Left lobe of liver (tissue), 2 donors: ENCODE measurements at regions not wholly inside any gene's neighbourhood (a gene's known extent, or its start where the extent isn't known, plus 50 kb on each side); places are given as distances from the start of the nearest gene placed in this dataset.

ENCODE experiments used
- ATAC-seq: fragments of 200-7000 bp; cut with Tn5 transposase; one replicate; pipeline ENCODE4 v1.9.1; 2020; ENCODE audit warnings: mild to moderate bottlenecking, moderate library complexity
- DNase-seq: peaks from one replicate; pipeline ENCODE4 v3.0.0-alpha.2; 2020; ENCODE audit warnings: low spot score
- donor health status: DM: no; HTN: no; CAD: no; lungs with moderate emphysema.
- donor health status: DM: no; HTN: yes; CAD: no.

GRCh38 chrX:42944381-42944998 lies 166.5 kb upstream of the PPP1R2C start:
- no peak for DNase-seq
- ATAC-seq = no peak

- no peak for ATAC-seq
- no peak for DNase-seq
Observed at GRCh38 chrX:42946544-42947194, 168.7 kb upstream of the PPP1R2C start.

- ATAC-seq (no peak), DNase-seq (no peak)
Observed at GRCh38 chrX:42948723-42949657, 171.0 kb upstream of the PPP1R2C start.

GRCh38 chrX:42951747-42952146 lies 173.8 kb upstream of the PPP1R2C start:
- ATAC-seq = no peak
- DNase-seq = no peak

GRCh38 chrX:42952621-42953020 lies 174.7 kb upstream of the PPP1R2C start:
- ATAC-seq (no peak), DNase-seq (no peak)

- ATAC-seq (no peak), DNase-seq (no peak)
Observed at GRCh38 chrX:42954880-42955279, 176.9 kb upstream of the PPP1R2C start.

- no peak for ATAC-seq
- DNase-seq = no peak
Observed at GRCh38 chrX:42955349-42955748, 177.4 kb upstream of the PPP1R2C start.

GRCh38 chrX:42967681-42968300 lies 189.8 kb upstream of the PPP1R2C start:
- ATAC-seq (no peak), DNase-seq (no peak)

GRCh38 chrX:42973321-42973720 lies 195.4 kb upstream of the PPP1R2C start:
- no peak for ATAC-seq
- no peak for DNase-seq

GRCh38 chrX:42975906-42976305 lies 197.9 kb upstream of the PPP1R2C start:
- ATAC-seq = no peak
- DNase-seq = no peak

GRCh38 chrX:42976746-42977366 lies 198.9 kb upstream of the PPP1R2C start:
- ATAC-seq = no peak
- no peak for DNase-seq

- no peak for ATAC-seq
Observed at GRCh38 chrX:42978655-42979379, 200.9 kb upstream of the PPP1R2C start.

GRCh38 chrX:42988700-42989099 lies 210.7 kb upstream of the PPP1R2C start:
- no peak for ATAC-seq
- DNase-seq = no peak

More at GRCh38 chrX:42978655-42979379, 200.9 kb upstream of the PPP1R2C start:
- DNase-seq = no peak

GRCh38 chrX:42992199-42992943 lies 214.4 kb upstream of the PPP1R2C start:
- no peak for DNase-seq
- no peak for ATAC-seq

- no peak for ATAC-seq
- DNase-seq = no peak
Observed at GRCh38 chrX:42996861-42997260, 218.9 kb upstream of the PPP1R2C start.

GRCh38 chrX:43000121-43000520 lies 222.2 kb upstream of the PPP1R2C start:
- DNase-seq = no peak
- no peak for ATAC-seq

GRCh38 chrX:43002526-43003203 lies 224.7 kb upstream of the PPP1R2C start:
- DNase-seq (no peak), ATAC-seq (no peak)

- DNase-seq (no peak), ATAC-seq (no peak)
Observed at GRCh38 chrX:43003204-43003565, 225.2 kb upstream of the PPP1R2C start.

- DNase-seq (no peak), ATAC-seq (no peak)
Observed at GRCh38 chrX:43003939-43004338, 226.0 kb upstream of the PPP1R2C start.
